SK-N-SH treated with all-trans-retinoic acid at 6 μM for 48 hours (cell line): ENCODE measurements at regions not wholly inside any gene's neighbourhood (a gene's known extent, or its start where the extent isn't known, plus 50 kb on each side); places are given as distances from the start of the nearest gene placed in this dataset.

ENCODE experiments used
- ATAC-seq: fragments of 200-7000 bp; cut with Tn5 transposase; 3 replicates; pipeline ENCODE4 v1.9.1; 2020; ENCODE audit warnings: mild to moderate bottlenecking, moderate library complexity
- ARNTL ChIP-seq: fragments of 450-650 bp; formaldehyde crosslinking; IDR thresholded peaks from 2 replicates; pipeline ENCODE4 v1.5.0; 2020; ENCODE audit warnings: low read depth, mild to moderate bottlenecking, moderate library complexity, borderline replicate concordance
- BACH2 ChIP-seq: fragments of 250-450 bp; sonication (Bioruptor Pico); IDR thresholded peaks from 2 replicates; pipeline ENCODE4 v1.9.0; 2021; ENCODE audit warnings: mild to moderate bottlenecking, borderline replicate concordance
- CREB5 ChIP-seq: fragments of 250-450 bp; sonication (Bioruptor Pico); IDR thresholded peaks from 2 replicates; pipeline ENCODE4 v1.5.1; 2020; ENCODE audit warnings: low read depth, mild to moderate bottlenecking, moderate library complexity
- CSDC2 ChIP-seq: fragments of 250-450 bp; sonication (Bioruptor Pico); IDR thresholded peaks from 2 replicates; pipeline ENCODE4 v1.5.0; 2020; ENCODE audit warnings: mild to moderate bottlenecking, moderate library complexity
- ISL1 ChIP-seq: fragments of 250-450 bp; sonication (Bioruptor Pico); IDR thresholded peaks from 2 replicates; pipeline ENCODE4 v2.1.2; 2022; ENCODE audit warnings: mild to moderate bottlenecking, moderate library complexity
- OSR1 ChIP-seq: fragments of 250-450 bp; sonication (Bioruptor Pico); IDR thresholded peaks from 2 replicates; pipeline ENCODE4 v1.8.0; 2022; ENCODE audit warnings: moderate library complexity, mild to moderate bottlenecking, inconsistent platforms
- PATZ1 ChIP-seq: fragments of 250-450 bp; sonication (Bioruptor Pico); IDR thresholded peaks from 2 replicates; pipeline ENCODE4 v1.8.0; 2020; ENCODE audit warnings: mild to moderate bottlenecking, moderate library complexity, borderline replicate concordance
- POU6F1 ChIP-seq: fragments of 250-450 bp; sonication (Bioruptor Pico); IDR thresholded peaks from 2 replicates; pipeline ENCODE4 v1.8.0; 2021; ENCODE audit warnings: low read depth, mild to moderate bottlenecking, moderate library complexity, borderline replicate concordance
- PPARA ChIP-seq: fragments of 250-450 bp; sonication (Bioruptor Pico); IDR thresholded peaks from 2 replicates; pipeline ENCODE4 v1.5.0; 2020; ENCODE audit warnings: mild to moderate bottlenecking, borderline replicate concordance
- RARB ChIP-seq: fragments of 250-450 bp; sonication (Bioruptor Pico); IDR thresholded peaks from 2 replicates; pipeline ENCODE4 v1.8.0; 2021; ENCODE audit warnings: mild to moderate bottlenecking, moderate library complexity
- TCF4 ChIP-seq: fragments of 250-450 bp; sonication (Bioruptor Pico); IDR thresholded peaks from 2 replicates; pipeline ENCODE4 v1.8.0; 2021; ENCODE audit warnings: mild to moderate bottlenecking, moderate library complexity, borderline replicate concordance
- TOX ChIP-seq: fragments of 250-450 bp; sonication (Bioruptor Pico); IDR thresholded peaks from 2 replicates; pipeline ENCODE4 v1.8.0; 2021; ENCODE audit warnings: mild to moderate bottlenecking, moderate library complexity, borderline replicate concordance
- TSHZ2 ChIP-seq: fragments of 250-450 bp; sonication (Bioruptor Pico); IDR thresholded peaks from 2 replicates; pipeline ENCODE4 v1.5.0; 2020; ENCODE audit warnings: mild to moderate bottlenecking, moderate library complexity
- ZC3H10 ChIP-seq: fragments of 250-450 bp; sonication (Bioruptor Pico); IDR thresholded peaks from 2 replicates; pipeline ENCODE4 v1.5.1; 2021; ENCODE audit warnings: mild to moderate bottlenecking, moderate library complexity
- ZFP3 ChIP-seq: fragments of 250-450 bp; sonication (Bioruptor Pico); IDR thresholded peaks from 2 replicates; pipeline ENCODE4 v1.5.0; 2020; ENCODE audit warnings: mild to moderate bottlenecking, moderate library complexity
- ZFP30 ChIP-seq: fragments of 450-650 bp; formaldehyde crosslinking; IDR thresholded peaks from 2 replicates; pipeline ENCODE4 v1.5.0; 2022; ENCODE audit warnings: mild to moderate bottlenecking, moderate library complexity
- ZNF565 ChIP-seq: fragments of 450-650 bp; formaldehyde crosslinking; conservative IDR thresholded peaks from 2 replicates; pipeline ENCODE4 v1.5.0; 2020; ENCODE audit warnings: low read depth, mild to moderate bottlenecking, moderate library complexity
- ZNF70 ChIP-seq: fragments of 450-650 bp; formaldehyde crosslinking; IDR thresholded peaks from 2 replicates; pipeline ENCODE4 v1.5.0; 2020; ENCODE audit warnings: mild to moderate bottlenecking, moderate library complexity
- ZNF8 ChIP-seq: fragments of 450-650 bp; formaldehyde crosslinking; IDR thresholded peaks from 2 replicates; pipeline ENCODE4 v1.5.0; 2020; ENCODE audit warnings: mild to moderate bottlenecking, moderate library complexity

- no peak for ATAC-seq
- TF ChIP-seq PPARA (CRISPR knock-in tag): no peak
- no peak for TF ChIP-seq ZFP30
- no peak for TF ChIP-seq ZNF70 (CRISPR knock-in tag)
- no peak for TF ChIP-seq TOX
- TF ChIP-seq CSDC2 (CRISPR knock-in tag): no peak
- no peak for TF ChIP-seq ZNF565 (CRISPR knock-in tag)
- TF ChIP-seq ZC3H10 (CRISPR knock-in tag): no peak
- no peak for TF ChIP-seq ZFP3
- TF ChIP-seq BACH2 (CRISPR knock-in tag): no peak
- TF ChIP-seq PATZ1 (CRISPR knock-in tag): no peak
- TF ChIP-seq CREB5 (CRISPR knock-in tag): no peak
- no peak for TF ChIP-seq RARB (CRISPR knock-in tag)
- no peak for TF ChIP-seq TSHZ2 (CRISPR knock-in tag)
- TF ChIP-seq POU6F1 (CRISPR knock-in tag): no peak
Measured at GRCh38 chr10:118851062-118852035, 96.6 kb upstream of the CACUL1 start.

- TF ChIP-seq BACH2 (CRISPR knock-in tag): no peak
- TF ChIP-seq PPARA (CRISPR knock-in tag): no peak
- TF ChIP-seq RARB (CRISPR knock-in tag): no peak
- no peak for TF ChIP-seq OSR1 (CRISPR knock-in tag)
- no peak for TF ChIP-seq ZNF8 (CRISPR knock-in tag)
- no peak for TF ChIP-seq TSHZ2 (CRISPR knock-in tag)
- no peak for TF ChIP-seq ZNF70 (CRISPR knock-in tag)
- TF ChIP-seq ARNTL (CRISPR knock-in tag): no peak
- TF ChIP-seq TOX: no peak
- TF ChIP-seq CREB5 (CRISPR knock-in tag): no peak
- no peak for TF ChIP-seq TCF4 (CRISPR knock-in tag)
- no peak for TF ChIP-seq ZFP3
- no peak for TF ChIP-seq ZFP30
- TF ChIP-seq ISL1 (CRISPR knock-in tag): no peak
- ATAC-seq: no peak
Measured at GRCh38 chr10:118853916-118854315, 99.1 kb upstream of the CACUL1 start.
